ENCODE measurements at regions not wholly inside any gene's neighbourhood (a gene's known extent, or its start where the extent isn't known, plus 50 kb on each side); places are given as distances from the start of the nearest gene placed in this dataset.
A peak's percentile ranks its signal among the peaks of the same experiment; 100 is the strongest.

DNA sequence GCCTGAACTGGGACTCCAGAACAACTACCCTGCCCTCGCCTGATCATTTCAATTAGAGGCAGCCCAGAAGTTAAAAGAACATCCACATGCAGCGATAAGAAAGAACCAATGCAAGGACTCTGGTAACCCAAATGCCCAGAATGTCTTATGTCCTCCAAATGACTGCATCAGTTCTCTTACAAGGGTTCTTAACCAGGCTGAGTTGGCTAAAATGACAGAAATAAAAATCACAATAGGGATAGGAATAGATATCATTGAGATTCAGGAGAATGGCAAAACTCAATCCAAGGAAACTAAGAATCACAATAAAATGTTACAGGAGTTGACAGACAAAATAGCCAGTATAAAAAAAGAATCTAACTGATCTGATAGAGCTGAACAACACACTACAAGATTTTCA lies 80.1 kb upstream of the PTGFR start:
- H3K27ac ChIP-seq (ENCODE audit: low read depth, low read length), result no peak overlapping the region
- no peak overlapping the region for H3K4me3 ChIP-seq (ENCODE audit: insufficient read depth, low read length)
- no peaks in the 10 kb centered on the region for H3K79me2 ChIP-seq (ENCODE audit: insufficient read depth, low read length)
- H3K4me2 ChIP-seq (ENCODE audit: insufficient read depth, low read length), result no peak overlapping the region
- peaks cover 10% of the 10 kb centered on the region for H3K9me3 ChIP-seq (ENCODE audit: low read depth, low read length)
- H3K36me3 ChIP-seq (ENCODE audit: insufficient read depth, low read length), result no peaks in the 10 kb centered on the region
- no peak overlapping the region for H2AFZ ChIP-seq (ENCODE audit: low read length)
- no peaks in the 10 kb centered on the region for H3K4me1 ChIP-seq (ENCODE audit: insufficient read depth, low read length)
- no peak for DNase-seq (ENCODE audit: insufficient read length, low spot score, missing footprints)
- TF ChIP-seq, protein P1, sequence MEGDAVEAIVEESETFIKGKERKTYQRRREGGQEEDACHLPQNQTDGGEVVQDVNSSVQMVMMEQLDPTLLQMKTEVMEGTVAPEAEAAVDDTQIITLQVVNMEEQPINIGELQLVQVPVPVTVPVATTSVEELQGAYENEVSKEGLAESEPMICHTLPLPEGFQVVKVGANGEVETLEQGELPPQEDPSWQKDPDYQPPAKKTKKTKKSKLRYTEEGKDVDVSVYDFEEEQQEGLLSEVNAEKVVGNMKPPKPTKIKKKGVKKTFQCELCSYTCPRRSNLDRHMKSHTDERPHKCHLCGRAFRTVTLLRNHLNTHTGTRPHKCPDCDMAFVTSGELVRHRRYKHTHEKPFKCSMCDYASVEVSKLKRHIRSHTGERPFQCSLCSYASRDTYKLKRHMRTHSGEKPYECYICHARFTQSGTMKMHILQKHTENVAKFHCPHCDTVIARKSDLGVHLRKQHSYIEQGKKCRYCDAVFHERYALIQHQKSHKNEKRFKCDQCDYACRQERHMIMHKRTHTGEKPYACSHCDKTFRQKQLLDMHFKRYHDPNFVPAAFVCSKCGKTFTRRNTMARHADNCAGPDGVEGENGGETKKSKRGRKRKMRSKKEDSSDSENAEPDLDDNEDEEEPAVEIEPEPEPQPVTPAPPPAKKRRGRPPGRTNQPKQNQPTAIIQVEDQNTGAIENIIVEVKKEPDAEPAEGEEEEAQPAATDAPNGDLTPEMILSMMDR (IDR thresholded peaks at IDR 0.05; ENCODE audit: extremely low read depth, low read depth, low read length), result no peak
- H4K20me1 ChIP-seq (ENCODE audit: insufficient read depth, low read length), result no peaks in the 10 kb centered on the region
- no peaks in the 10 kb centered on the region for H3K27me3 ChIP-seq (ENCODE audit: insufficient read depth, low read length)

DNA sequence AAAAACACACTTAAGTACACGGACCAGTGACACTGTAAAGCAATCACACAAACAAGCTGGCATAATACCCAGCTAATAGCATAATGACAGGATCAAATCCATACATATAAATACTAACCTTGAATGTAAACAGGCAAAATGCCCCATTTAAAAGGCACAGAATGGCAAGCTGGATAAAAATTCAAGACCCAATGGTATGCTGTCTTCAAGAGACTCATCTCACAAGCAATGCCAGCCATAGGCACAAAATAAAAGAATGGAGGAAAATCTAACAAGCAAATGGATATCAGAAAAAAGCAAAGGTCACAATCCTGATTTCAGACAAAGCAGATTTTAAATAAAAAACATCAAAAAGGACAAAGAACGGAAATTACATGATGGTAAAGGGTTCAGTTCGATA lies 79.1 kb upstream of the PTGFR start:
- no peak overlapping the region for H3K4me2 ChIP-seq (ENCODE audit: insufficient read depth, low read length)
- TF ChIP-seq, protein P1 (IDR thresholded peaks at IDR 0.05; ENCODE audit: extremely low read depth, low read depth, low read length), result no peak
- H3K36me3 ChIP-seq (ENCODE audit: insufficient read depth, low read length), result no peaks in the 10 kb centered on the region
- no peaks in the 10 kb centered on the region for H3K4me1 ChIP-seq (ENCODE audit: insufficient read depth, low read length)
- H3K27ac ChIP-seq (ENCODE audit: low read depth, low read length), result no peak overlapping the region
- H3K27me3 ChIP-seq (ENCODE audit: insufficient read depth, low read length), result no peaks in the 10 kb centered on the region
- no peak for DNase-seq (ENCODE audit: insufficient read length, low spot score, missing footprints)
- no peak overlapping the region for H2AFZ ChIP-seq (ENCODE audit: low read length)
- peaks cover 10% of the 10 kb centered on the region for H3K9me3 ChIP-seq (ENCODE audit: low read depth, low read length)
- H4K20me1 ChIP-seq (ENCODE audit: insufficient read depth, low read length), result no peaks in the 10 kb centered on the region
- no peaks in the 10 kb centered on the region for H3K79me2 ChIP-seq (ENCODE audit: insufficient read depth, low read length)
- no peak overlapping the region for H3K4me3 ChIP-seq (ENCODE audit: insufficient read depth, low read length)

DNA sequence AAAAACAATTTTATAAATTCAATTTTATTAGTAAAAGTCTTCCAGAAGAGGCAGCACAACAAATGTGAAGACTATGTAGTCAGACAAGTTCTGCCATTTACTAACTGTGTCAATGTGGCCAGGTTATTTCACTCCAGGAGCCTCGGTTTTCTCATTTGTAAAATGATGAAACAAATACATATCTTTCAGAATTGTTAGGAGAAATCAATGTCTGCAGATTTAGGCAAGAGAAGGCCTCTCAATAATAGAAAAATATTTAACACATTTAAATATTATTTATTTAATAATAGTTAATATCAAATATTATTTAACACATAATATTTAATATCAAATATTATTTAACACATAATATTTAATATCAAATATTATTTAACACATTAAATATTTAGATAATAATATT lies 75.6 kb upstream of the PTGFR start:
- H3K4me1 ChIP-seq (ENCODE audit: insufficient read depth, low read length), result peaks cover 2% of the 10 kb centered on the region
- TF ChIP-seq, protein P1 (IDR thresholded peaks at IDR 0.05; ENCODE audit: extremely low read depth, low read depth, low read length), result no peak
- H3K79me2 ChIP-seq (ENCODE audit: insufficient read depth, low read length), result no peaks in the 10 kb centered on the region
- H4K20me1 ChIP-seq (ENCODE audit: insufficient read depth, low read length), result no peaks in the 10 kb centered on the region
- no peak for DNase-seq (ENCODE audit: insufficient read length, low spot score, missing footprints)
- no peaks in the 10 kb centered on the region for H3K36me3 ChIP-seq (ENCODE audit: insufficient read depth, low read length)
- no peak overlapping the region for H3K27ac ChIP-seq (ENCODE audit: low read depth, low read length)
- H3K4me3 ChIP-seq (ENCODE audit: insufficient read depth, low read length), result no peak overlapping the region
- peaks cover 10% of the 10 kb centered on the region for H3K9me3 ChIP-seq (ENCODE audit: low read depth, low read length)
- no peak overlapping the region for H2AFZ ChIP-seq (ENCODE audit: low read length)
- no peaks in the 10 kb centered on the region for H3K27me3 ChIP-seq (ENCODE audit: insufficient read depth, low read length)
- H3K4me2 ChIP-seq (ENCODE audit: insufficient read depth, low read length), result no peak overlapping the region

DNA sequence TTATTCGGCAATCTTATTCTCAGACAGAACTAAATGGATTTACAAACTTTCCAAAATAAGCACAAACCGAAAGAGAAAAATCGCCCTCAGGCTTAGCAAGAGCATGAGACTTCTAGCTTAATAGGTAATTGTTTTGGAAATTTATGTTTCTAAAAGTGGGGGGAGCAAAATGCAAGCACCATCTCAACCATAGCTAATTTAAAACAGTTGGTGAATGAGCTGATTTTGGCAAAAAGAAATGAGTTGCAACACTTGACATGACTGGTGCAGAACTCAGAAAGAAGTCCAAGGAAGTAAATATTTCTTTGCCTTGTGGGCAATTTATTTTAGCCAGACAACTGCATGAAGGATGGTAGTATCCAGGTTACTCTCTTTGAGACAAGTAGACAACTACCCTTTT lies 71.5 kb upstream of the PTGFR start:
- peak; percentile 79 for DNase-seq (ENCODE audit: insufficient read length, low spot score, missing footprints)
- Histone ChIP-seq H3K4me2 (ENCODE audit: insufficient read depth, low read length) (peak overlapping the region; percentile 51), H3K4me1 (ENCODE audit: insufficient read depth, low read length) (peaks cover 2% of the 10 kb centered on the region), H3K79me2 (ENCODE audit: insufficient read depth, low read length) (no peaks in the 10 kb centered on the region), H3K4me3 (ENCODE audit: insufficient read depth, low read length) (peak overlapping the region; percentile 19), H2AFZ (ENCODE audit: low read length) (peak overlapping the region; percentile 8), H3K27me3 (ENCODE audit: insufficient read depth, low read length) (no peaks in the 10 kb centered on the region), H3K36me3 (ENCODE audit: insufficient read depth, low read length) (no peaks in the 10 kb centered on the region), H3K9me3 (ENCODE audit: low read depth, low read length) (no peaks in the 10 kb centered on the region), H4K20me1 (ENCODE audit: insufficient read depth, low read length) (no peaks in the 10 kb centered on the region), H3K27ac (ENCODE audit: low read depth, low read length) (no peak overlapping the region)
- TF ChIP-seq, protein P1 (IDR thresholded peaks at IDR 0.05; ENCODE audit: extremely low read depth, low read depth, low read length), result no peak

Data from osteoblast (primary cell).